ENCODE measurements at regions not wholly inside any gene's neighbourhood (a gene's known extent, or its start where the extent isn't known, plus 50 kb on each side); places are given as distances from the start of the nearest gene placed in this dataset.
"Not testable (repeated sequence)": the region's sequence is repeated elsewhere in the genome, so short reads cannot be mapped to it uniquely, and the experiment has no call there.

DNA sequence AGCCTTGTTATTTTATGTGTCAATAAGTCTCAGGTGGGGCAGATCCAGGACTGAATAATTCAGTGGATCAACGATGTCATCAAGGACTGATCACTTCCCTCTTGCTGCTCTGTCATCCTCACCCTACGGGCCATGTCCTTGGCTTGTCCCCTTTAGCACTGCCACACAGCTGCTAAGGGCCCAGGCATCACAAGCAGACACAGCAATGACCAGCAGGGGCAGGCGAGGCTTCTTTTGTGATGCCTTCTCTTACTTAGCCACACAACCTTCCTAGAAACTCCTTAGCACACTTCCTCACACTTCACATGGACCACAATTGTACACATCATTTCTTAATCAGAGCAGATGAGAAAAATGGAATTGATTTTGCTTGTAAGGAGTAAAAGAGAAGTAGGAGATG lies 356.3 kb upstream of the SOX9 start:
- peak; percentile 15 for DNase-seq (ENCODE audit: low read depth)

GRCh38 chr17:71765437-71765836 lies 355.4 kb upstream of the SOX9 start:
- DNase-seq (ENCODE audit: low read depth): no peak
- TF ChIP-seq, protein P1, sequence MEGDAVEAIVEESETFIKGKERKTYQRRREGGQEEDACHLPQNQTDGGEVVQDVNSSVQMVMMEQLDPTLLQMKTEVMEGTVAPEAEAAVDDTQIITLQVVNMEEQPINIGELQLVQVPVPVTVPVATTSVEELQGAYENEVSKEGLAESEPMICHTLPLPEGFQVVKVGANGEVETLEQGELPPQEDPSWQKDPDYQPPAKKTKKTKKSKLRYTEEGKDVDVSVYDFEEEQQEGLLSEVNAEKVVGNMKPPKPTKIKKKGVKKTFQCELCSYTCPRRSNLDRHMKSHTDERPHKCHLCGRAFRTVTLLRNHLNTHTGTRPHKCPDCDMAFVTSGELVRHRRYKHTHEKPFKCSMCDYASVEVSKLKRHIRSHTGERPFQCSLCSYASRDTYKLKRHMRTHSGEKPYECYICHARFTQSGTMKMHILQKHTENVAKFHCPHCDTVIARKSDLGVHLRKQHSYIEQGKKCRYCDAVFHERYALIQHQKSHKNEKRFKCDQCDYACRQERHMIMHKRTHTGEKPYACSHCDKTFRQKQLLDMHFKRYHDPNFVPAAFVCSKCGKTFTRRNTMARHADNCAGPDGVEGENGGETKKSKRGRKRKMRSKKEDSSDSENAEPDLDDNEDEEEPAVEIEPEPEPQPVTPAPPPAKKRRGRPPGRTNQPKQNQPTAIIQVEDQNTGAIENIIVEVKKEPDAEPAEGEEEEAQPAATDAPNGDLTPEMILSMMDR (conservative IDR thresholded peaks at IDR 0.05; ENCODE audit: low read depth, low read length): no peak

More for the DNA sequence above, 356.3 kb upstream of the SOX9 start:
- TF ChIP-seq, protein P1 (conservative IDR thresholded peaks at IDR 0.05; ENCODE audit: low read depth, low read length): peak; percentile 57
- no peak overlapping the region for H3K4me3 ChIP-seq (ENCODE audit: low read depth, low read length)

DNA sequence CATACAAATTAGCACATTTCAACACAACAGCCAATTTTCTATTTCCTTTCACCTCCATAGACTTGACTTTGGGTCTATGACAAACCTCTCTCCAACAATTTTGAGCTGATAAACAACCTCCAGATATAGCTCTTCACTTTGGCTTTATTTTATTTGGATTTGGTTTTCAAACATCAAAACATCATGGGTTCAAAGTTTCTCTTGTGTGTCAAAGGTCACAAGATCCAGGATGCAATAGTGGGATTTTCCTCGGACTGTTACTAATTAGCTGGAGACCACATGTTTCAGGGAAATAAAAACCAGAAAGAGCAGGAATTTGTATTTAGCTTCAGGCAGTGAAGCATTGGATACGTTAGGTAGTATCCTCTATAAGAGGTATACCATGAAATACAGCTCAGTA lies 351.0 kb upstream of the SOX9 start:
- TF ChIP-seq, protein P1 (conservative IDR thresholded peaks at IDR 0.05; ENCODE audit: low read depth, low read length): no peak
- DNase-seq (ENCODE audit: low read depth): no peak
- no peak overlapping the region for H3K4me3 ChIP-seq (ENCODE audit: low read depth, low read length)

More at GRCh38 chr17:71765437-71765836, 355.4 kb upstream of the SOX9 start:
- no peak overlapping the region for H3K4me3 ChIP-seq (ENCODE audit: low read depth, low read length)

DNA sequence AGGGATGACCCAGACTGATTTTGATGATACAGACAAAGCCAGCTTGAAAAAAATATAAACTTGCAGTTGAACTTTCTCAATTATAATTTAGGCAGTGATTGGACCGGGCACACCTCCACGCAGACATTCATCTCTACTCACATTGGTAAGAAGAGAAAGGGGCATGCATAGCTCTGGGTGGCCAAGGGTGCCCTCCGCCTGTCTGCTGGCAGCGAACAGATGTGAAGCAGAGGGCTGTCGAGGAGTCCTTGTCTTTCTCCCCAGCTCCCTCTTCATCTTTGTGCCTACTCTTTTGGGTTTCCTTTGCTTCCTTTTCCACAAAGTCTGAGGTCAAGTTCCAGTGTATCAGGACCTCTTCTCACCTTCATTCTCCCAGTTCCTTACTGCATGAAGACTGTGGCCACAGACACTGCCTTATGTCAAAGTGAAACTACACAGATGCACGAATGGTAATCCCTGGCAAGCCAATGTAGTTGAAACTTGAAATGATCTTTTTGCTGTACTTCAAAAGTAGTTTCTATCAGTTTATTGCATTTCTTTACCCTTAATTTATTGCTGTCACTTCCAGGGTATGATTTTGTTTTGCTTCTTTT lies 343.7 kb upstream of the SOX9 start:
- no peak overlapping the region for H3K4me3 ChIP-seq (ENCODE audit: low read depth, low read length)
- DNase-seq (ENCODE audit: low read depth): no peak
- TF ChIP-seq, protein P1 (conservative IDR thresholded peaks at IDR 0.05; ENCODE audit: low read depth, low read length): no peak

DNA sequence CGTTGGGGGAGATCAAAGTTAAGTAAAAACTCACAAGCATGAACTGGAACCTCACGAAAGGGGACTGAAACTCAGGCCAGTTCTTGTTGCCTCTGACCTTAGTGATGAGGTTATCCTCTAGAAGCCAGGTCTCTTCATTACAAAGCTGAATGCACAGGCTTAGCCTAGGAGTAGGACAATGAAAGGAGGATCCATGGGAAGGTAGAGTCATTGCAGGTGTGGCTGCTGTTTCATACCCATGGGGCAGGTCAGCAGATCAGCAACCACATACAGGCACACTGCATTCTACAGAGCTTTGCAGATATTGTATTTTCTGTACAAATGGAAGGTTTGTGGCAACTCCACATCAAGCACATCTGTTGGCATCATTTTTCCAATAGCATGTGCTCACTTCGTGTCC lies 341.3 kb upstream of the SOX9 start:
- H3K4me3 ChIP-seq (ENCODE audit: low read depth, low read length): no peak overlapping the region
- DNase-seq (ENCODE audit: low read depth): no peak
- TF ChIP-seq, protein P1 (conservative IDR thresholded peaks at IDR 0.05; ENCODE audit: low read depth, low read length): no peak

DNA sequence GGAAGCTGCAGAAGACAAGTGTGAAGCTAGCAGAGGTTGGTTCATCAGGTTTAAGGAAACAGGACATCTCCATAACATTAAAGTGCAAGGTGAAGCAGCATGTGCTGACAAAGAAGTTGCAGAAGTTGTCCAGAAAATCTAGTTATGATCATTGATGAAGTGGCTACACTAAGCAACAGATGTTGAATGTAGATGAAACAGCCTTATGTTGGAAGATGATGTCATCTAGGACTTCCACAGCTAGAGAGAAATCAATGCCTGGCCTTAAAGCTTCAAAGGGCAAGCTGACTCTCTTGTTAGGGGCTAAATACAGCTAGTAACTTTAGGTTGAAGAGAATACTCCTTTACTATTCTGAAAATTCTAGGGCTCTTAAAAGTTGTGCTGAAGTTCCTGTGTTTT lies 340.2 kb upstream of the SOX9 start:
- TF ChIP-seq, protein P1 (conservative IDR thresholded peaks at IDR 0.05; ENCODE audit: low read depth, low read length): no peak
- no peak for DNase-seq (ENCODE audit: low read depth)
- H3K4me3 ChIP-seq (ENCODE audit: low read depth, low read length): no peak overlapping the region

- H3K4me3 ChIP-seq (ENCODE audit: low read depth, low read length): not testable (repeated sequence)
These were observed 338.8 kb upstream of the SOX9 start for GRCh38 chr17:71782021-71782420.

More at GRCh38 chr17:71782021-71782420, 338.8 kb upstream of the SOX9 start:
- DNase-seq (ENCODE audit: low read depth): not testable (repeated sequence)
